ENCODE measurements at regions not wholly inside any gene's neighbourhood (a gene's known extent, or its start where the extent isn't known, plus 50 kb on each side); places are given as distances from the start of the nearest gene placed in this dataset.
A peak's percentile ranks its signal among the peaks of the same experiment; 100 is the strongest.

DNA sequence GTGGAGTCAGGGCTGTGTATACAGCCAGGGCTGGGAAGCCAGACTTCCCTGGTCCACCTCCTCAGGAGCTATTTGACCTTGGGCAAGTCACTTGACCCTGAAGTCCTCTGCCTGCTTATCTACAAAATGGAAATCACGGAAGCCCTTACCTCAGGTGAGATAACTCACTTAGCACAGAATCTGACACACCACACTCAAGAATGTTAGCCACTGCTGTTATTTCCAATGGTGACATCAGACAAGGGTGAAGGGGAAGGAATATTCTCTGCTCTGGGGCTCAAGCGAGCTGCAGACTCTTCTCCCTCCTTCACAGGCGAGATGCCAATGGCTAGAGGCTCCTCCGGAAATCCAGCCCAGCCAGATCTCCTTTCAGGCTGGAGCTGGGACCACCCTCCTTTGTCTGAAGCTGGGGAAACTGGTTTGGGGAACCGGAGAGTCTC, 189.6 kb downstream of the HAUS1 start:
- no peaks in the 10 kb centered on the region for H3K27me3 Mint-ChIP-seq
- no peaks in the 10 kb centered on the region for H3K36me3 Mint-ChIP-seq
- ATAC-seq: no peak
- peaks cover 8% of the 10 kb centered on the region for H3K4me1 Mint-ChIP-seq
- no peak overlapping the region for H3K27ac Mint-ChIP-seq
- H3K4me3 Mint-ChIP-seq: no peak overlapping the region
- CTCF ChIA-PET: interaction anchor here (1.4 kb wide), 1 partner anchor 13 kb away, joined by 3 read pairs; no protein-coding TSS in a partner anchor
- no peak for DNase-seq
- H3K9me3 Mint-ChIP-seq (ENCODE audit: low read depth): no peaks in the 10 kb centered on the region

DNA sequence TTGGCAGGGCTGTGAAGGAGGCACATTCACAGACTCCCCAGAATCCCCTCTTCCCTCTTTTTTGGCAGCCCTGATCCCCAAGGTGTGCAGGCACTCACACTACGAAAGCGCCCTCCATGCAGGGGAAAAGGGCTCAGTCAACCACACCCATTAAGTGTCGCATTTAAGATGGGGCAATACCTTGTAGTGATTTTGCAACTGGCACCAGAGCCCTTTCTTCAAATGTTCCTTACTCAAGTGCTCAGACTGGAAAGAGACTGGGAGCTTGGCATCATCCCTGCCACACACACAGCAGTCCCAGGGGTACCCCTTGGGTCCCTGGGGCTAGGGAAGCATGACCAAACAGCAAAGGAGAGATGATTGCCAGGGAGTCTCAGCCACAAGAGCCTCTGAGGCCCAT, 190.1 kb downstream of the HAUS1 start:
- Mint-ChIP-seq H3K36me3 (no peaks in the 10 kb centered on the region), H3K4me1 (peaks cover 8% of the 10 kb centered on the region), H3K27me3 (peaks cover 3% of the 10 kb centered on the region), H3K27ac (no peak overlapping the region), H3K4me3 (no peak overlapping the region), H3K9me3 (ENCODE audit: low read depth) (no peaks in the 10 kb centered on the region)
- ATAC-seq (no peak), DNase-seq (no peak)
- CTCF ChIA-PET: no interaction called here

DNA sequence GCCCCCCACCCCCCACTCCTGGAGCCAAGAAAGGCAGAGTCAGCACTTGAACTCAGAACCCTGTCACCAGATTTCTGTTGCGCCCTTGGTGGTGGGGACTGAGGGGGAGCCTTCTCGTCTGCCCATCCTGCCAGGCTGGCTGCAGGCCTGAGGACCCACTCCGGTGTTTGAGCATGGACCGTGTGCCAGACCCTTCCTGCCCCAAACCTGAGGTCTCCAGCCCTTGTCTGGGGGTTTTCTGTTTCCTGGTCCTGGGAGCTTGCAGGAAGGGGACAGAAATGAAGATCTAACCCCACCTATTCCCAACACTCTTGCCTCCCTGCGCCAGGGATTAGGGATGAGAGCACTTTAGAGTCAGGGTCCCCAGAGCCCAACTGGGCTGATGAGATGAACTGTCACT, 190.6 kb downstream of the HAUS1 start:
- Mint-ChIP-seq H3K4me3 (no peak overlapping the region), H3K27ac (no peak overlapping the region), H3K27me3 (peaks cover 7% of the 10 kb centered on the region), H3K4me1 (peaks cover 8% of the 10 kb centered on the region), H3K9me3 (ENCODE audit: low read depth) (no peaks in the 10 kb centered on the region), H3K36me3 (no peaks in the 10 kb centered on the region)
- CTCF ChIA-PET: no interaction called here
- ATAC-seq (no peak), DNase-seq (no peak)

DNA sequence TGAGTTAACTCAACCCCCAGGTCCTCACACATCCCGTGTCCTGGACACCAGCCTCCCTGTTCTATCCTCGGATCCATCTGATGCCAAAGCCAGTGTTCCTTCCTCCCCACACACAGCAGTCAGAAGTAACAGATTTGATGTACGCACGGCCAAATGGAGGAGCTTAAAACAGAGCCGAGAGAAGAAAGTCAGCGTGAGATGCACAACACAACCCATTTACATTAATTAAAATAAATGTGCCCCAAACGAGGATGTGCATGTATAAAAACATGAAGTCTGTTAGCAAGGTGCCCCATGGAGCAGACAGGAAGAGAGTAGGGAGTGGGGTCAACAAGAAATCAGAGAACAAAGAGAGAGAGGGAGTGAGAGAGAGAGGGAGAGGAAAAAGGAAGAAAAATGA, 191.2 kb downstream of the HAUS1 start:
- Mint-ChIP-seq H3K9me3 (ENCODE audit: low read depth) (no peaks in the 10 kb centered on the region), H3K4me3 (no peak overlapping the region), H3K36me3 (no peaks in the 10 kb centered on the region), H3K27me3 (peaks cover 7% of the 10 kb centered on the region), H3K27ac (peak overlapping the region; percentile 35), H3K4me1 (peaks cover 8% of the 10 kb centered on the region)
- ATAC-seq (no peak), DNase-seq (no peak)
- CTCF ChIA-PET: no interaction called here

DNA sequence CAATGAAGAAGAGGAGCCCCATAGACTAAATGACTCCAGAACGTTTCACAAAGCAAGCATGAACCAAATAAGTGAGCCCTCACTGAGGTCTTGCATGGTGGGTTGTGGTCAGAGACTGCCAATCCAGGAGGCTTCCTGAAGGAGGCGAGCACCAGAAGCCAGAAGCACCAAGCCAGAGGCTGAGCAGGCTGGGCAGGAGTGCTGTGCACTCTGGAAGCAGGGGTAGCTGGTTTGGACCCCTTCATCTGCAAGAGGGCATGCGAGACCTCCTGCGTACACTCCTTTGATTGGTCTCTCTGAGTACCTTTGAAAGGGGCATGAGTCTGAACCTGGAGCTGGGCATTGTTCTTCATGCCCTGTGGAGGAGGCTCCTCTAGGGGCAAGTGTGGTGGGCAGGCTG, 192.5 kb downstream of the HAUS1 start:
- CTCF ChIA-PET: no interaction called here
- peaks cover 8% of the 10 kb centered on the region for H3K4me1 Mint-ChIP-seq
- ATAC-seq: no peak
- no peaks in the 10 kb centered on the region for H3K9me3 Mint-ChIP-seq (ENCODE audit: low read depth)
- H3K4me3 Mint-ChIP-seq: no peak overlapping the region
- no peak overlapping the region for H3K27ac Mint-ChIP-seq
- H3K36me3 Mint-ChIP-seq: no peaks in the 10 kb centered on the region
- H3K27me3 Mint-ChIP-seq: peaks cover 14% of the 10 kb centered on the region
- DNase-seq: no peak

DNA sequence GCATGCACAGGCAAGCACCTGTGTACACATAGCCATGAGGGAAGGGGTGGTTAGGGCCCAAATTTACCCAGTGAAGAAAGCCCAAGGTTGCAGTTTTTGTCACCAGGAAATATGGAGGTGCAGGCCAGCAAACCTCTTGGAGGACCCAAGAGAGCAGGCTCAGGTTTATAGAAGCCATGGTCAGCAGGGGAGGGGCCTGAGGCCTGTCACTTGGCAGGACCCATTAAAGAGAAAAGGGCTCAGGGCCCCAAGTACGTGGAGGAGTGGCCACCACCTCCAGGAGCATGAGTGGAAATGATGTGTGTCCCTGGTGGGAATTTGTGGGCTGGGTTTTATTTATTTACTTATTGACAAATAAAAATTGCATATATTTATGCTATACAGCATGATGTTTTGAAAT, 192.9 kb downstream of the HAUS1 start:
- DNase-seq (no peak), ATAC-seq (no peak)
- Mint-ChIP-seq H3K4me1 (peaks cover 8% of the 10 kb centered on the region), H3K9me3 (ENCODE audit: low read depth) (no peaks in the 10 kb centered on the region), H3K4me3 (no peak overlapping the region), H3K27me3 (peaks cover 16% of the 10 kb centered on the region), H3K27ac (no peak overlapping the region), H3K36me3 (no peaks in the 10 kb centered on the region)
- CTCF ChIA-PET: interaction anchor here (1.4 kb wide), 1 partner anchor 16 kb away, joined by 3 read pairs; no protein-coding TSS in a partner anchor

DNA sequence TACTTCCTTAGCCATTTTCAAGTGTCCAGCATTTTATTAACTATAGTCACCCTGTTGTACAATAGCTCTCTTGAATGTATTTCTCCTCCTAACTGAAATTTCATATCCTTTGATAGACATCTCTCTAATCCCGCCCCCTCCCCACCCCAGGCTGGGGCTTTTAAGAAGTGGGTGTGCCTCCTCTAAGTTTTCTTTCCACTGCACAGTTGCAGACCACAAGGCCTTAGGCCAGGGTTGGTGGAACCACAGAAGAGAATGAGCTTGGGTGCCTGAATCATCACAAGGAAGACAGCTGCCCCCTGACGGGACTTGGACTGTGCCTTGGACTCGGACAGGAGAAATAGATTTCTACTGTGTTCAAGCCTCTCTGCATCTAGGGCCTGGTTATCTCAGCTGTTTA, 193.4 kb downstream of the HAUS1 start:
- CTCF ChIA-PET: interaction anchor here (0.6 to 1.4 kb wide), 3 partner anchors 17 to 859 kb away, joined by 3 to 4 read pairs (median 4); no protein-coding TSS in a partner anchor
- Mint-ChIP-seq H3K36me3 (no peaks in the 10 kb centered on the region), H3K27ac (no peak overlapping the region), H3K4me3 (no peak overlapping the region), H3K27me3 (peaks cover 19% of the 10 kb centered on the region), H3K4me1 (peaks cover 8% of the 10 kb centered on the region), H3K9me3 (ENCODE audit: low read depth) (no peaks in the 10 kb centered on the region)
- peak; percentile 46 for DNase-seq
- ATAC-seq: peak; percentile 47

DNA sequence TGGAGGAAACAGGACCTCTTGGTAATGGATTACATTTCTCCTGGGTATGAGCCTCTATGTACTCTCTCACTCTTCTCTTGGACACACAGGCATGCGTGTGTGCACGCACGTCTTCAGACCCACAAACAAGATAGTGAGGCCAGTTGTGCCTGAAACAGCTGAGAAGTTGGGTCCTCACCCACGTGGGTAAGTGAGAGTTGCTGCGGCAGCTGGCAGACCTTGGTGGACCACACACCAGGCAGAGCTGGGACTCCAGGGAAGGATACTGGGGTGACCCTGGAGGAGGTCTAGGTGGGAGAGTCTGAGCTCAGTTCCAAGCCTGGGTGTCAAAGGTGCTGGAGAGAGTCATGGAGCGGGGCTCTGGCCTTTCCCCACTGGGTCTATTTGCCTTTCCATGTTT, 194.3 kb downstream of the HAUS1 start:
- CTCF ChIA-PET: interaction anchor here (1.4 kb wide), 2 partner anchors 17 to 360 kb away, joined by 3 to 4 read pairs; no protein-coding TSS in a partner anchor
- DNase-seq (no peak), ATAC-seq (no peak)
- Mint-ChIP-seq H3K9me3 (ENCODE audit: low read depth) (no peaks in the 10 kb centered on the region), H3K27me3 (peaks cover 22% of the 10 kb centered on the region), H3K4me1 (peaks cover 8% of the 10 kb centered on the region), H3K36me3 (no peaks in the 10 kb centered on the region), H3K27ac (no peak overlapping the region), H3K4me3 (no peak overlapping the region)

DNA sequence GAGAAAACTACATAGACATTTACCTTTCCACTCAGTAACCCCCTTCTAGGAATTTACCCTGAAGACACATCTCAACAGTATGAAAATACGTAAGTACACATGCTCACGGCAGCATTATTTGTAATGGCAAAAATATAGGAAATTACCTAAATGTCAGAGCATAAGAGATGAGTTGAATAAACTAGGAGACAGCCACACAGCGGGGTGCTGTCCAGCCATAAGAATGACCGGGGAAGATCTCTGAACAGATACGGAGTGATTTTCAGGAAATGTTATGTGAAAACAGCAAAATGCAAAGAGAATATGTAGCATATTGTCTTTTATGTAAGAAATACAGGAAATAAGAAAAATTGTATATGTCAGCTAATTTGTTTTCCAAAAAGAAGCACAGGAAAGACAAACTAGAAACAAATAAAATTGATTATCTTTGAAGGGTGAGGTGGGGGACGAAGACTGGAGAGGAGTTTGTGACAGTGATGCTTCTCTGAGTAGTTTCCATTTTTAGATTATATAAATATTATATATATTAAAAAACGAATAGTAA, 195.4 kb downstream of the HAUS1 start:
- H3K4me1 Mint-ChIP-seq: peaks cover 8% of the 10 kb centered on the region
- no peak for ATAC-seq
- H3K27ac Mint-ChIP-seq: no peak overlapping the region
- H3K36me3 Mint-ChIP-seq: no peaks in the 10 kb centered on the region
- CTCF ChIA-PET: no interaction called here
- no peak overlapping the region for H3K4me3 Mint-ChIP-seq
- no peak for DNase-seq
- H3K9me3 Mint-ChIP-seq (ENCODE audit: low read depth): no peaks in the 10 kb centered on the region
- peaks cover 25% of the 10 kb centered on the region for H3K27me3 Mint-ChIP-seq

DNA sequence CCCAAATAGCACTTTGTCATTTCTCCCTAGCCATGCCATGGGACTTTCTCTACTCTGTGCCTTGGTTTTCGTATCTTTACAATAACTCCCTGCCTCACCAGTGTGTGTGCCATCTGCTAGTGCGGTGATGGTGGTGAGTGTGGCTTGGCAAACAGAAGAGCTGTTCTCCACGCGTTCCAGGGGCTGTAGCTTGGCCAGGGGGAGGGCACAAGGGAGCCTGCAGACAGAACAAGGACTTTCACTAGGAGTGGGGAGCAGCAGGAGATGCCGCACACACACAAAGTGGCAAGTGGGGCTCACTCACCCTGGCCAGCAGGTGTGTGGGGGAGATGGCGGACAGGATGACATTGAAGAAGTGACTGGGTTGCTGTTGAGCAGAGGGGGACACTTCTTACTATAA, 196.9 kb downstream of the HAUS1 start:
- Mint-ChIP-seq H3K9me3 (ENCODE audit: low read depth) (no peaks in the 10 kb centered on the region), H3K4me3 (no peak overlapping the region), H3K27ac (no peak overlapping the region), H3K4me1 (peaks cover 8% of the 10 kb centered on the region), H3K27me3 (peaks cover 25% of the 10 kb centered on the region), H3K36me3 (no peaks in the 10 kb centered on the region)
- CTCF ChIA-PET: interaction anchor here (1.0 kb wide), 1 partner anchor 357 kb away, joined by 4 read pairs; no protein-coding TSS in a partner anchor
- ATAC-seq (no peak), DNase-seq (no peak)

DNA sequence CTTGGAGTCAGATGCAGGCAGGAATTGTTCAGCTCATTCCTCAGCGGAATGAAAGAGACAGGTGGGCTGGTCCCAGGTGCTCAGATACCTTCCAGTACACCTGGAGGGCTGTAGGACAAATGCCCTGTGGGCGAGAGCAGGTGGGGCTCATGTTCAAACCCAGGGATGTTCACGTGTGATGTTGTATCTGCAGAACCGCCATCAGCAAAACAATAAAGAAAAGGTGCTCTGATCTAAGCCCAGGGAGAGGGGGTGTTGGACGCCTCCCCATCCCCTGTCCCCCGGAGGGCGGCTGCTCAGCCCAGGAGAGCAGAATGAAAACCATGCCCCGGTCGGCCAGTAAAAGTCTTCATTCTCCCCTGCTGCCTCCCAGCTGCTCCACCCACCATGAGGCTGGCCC, 197.4 kb downstream of the HAUS1 start:
- Mint-ChIP-seq H3K4me1 (peaks cover 6% of the 10 kb centered on the region), H3K27ac (no peak overlapping the region), H3K27me3 (peaks cover 29% of the 10 kb centered on the region), H3K9me3 (ENCODE audit: low read depth) (no peaks in the 10 kb centered on the region), H3K4me3 (no peak overlapping the region), H3K36me3 (no peaks in the 10 kb centered on the region)
- ATAC-seq: no peak
- CTCF ChIA-PET: interaction anchor here (1.0 kb wide), 1 partner anchor 356 kb away, joined by 4 read pairs; no protein-coding TSS in a partner anchor
- DNase-seq: no peak

DNA sequence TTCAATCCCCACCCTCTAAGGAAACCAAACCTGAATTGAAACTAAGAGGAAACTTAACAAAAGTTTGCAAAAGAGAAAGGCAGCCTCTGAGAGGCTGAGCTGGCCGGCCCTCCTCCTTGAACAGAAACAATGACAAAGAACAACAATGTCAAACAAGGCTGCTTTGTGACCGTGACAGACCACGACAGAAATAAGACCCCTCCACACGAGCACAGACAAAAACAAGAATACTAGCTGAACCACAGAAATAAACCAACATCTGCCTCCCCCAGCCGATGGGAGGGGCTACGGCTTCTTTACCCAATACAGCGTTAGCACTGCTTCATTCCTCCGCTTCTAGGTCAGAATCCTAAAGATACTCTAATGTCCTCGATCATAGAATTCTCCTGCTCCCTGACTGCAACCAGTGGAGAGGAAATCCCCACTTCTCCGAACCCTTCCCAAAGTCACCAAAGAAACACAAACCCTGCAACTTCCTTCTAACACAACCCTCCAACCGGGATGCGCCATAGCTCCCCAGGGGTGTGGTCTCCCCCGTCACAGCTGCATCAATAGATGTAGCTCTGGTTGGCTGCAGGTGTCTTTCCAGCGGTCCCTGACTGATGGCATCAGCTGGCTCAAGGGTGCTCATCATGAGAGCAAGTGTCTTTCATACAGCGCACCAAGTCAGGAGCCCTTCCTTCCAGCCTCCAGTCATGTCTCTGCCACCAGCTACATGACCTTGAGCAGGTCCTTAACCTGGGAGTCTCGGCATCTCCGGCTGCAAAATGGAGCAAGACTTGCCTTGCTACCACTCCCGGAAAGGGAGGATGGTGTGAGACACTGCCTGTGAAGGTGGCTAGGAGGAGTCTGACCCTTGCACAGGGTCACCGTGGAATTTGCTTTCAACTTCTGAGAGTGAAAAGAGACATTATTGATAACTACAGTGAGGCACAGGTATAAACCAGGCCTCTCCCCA, 198.6 kb downstream of the HAUS1 start:
- Mint-ChIP-seq H3K27me3 (peaks cover 37% of the 10 kb centered on the region), H3K4me3 (peak overlapping the region; percentile 2), H3K27ac (no peak overlapping the region), H3K36me3 (no peaks in the 10 kb centered on the region), H3K9me3 (ENCODE audit: low read depth) (no peaks in the 10 kb centered on the region), H3K4me1 (peaks cover 3% of the 10 kb centered on the region)
- ATAC-seq (no peak), DNase-seq (no peak)
- CTCF ChIA-PET: interaction anchor here (0.6 to 1.1 kb wide), 3 partner anchors 22 to 355 kb away, joined by 3 read pairs; no protein-coding TSS in a partner anchor

DNA sequence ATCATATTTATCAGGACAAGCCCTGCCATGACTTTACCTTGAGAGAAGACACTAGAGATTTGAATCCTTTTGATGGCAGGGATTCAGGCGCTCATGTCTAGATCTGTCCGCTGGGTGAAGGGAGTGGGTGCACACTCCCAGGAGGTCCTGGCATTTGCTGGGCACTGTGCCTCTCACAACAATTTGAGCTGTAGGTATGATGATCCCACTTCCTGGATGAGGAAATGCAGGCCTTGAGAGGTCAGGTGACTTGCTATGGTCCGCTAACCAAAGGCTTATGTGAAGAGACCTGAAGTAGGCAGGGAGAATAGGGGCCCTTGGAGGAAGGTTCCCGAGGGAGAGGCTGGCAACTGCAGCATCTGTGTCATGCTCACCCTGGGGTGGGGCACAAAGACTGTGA, 206.1 kb downstream of the HAUS1 start:
- Mint-ChIP-seq H3K36me3 (no peaks in the 10 kb centered on the region), H3K27ac (no peak overlapping the region), H3K4me1 (peaks cover 2% of the 10 kb centered on the region), H3K9me3 (ENCODE audit: low read depth) (no peaks in the 10 kb centered on the region), H3K4me3 (no peak overlapping the region), H3K27me3 (peaks cover 23% of the 10 kb centered on the region)
- DNase-seq (no peak), ATAC-seq (no peak)
- CTCF ChIA-PET: interaction anchor here (0.9 kb wide), 1 partner anchor 348 kb away, joined by 3 read pairs; no protein-coding TSS in a partner anchor
